DMS79 (cell line): ENCODE measurements at regions not wholly inside any gene's neighbourhood (a gene's known extent, or its start where the extent isn't known, plus 50 kb on each side); places are given as distances from the start of the nearest gene placed in this dataset.
"Not testable (repeated sequence)": the region's sequence is repeated elsewhere in the genome, so short reads cannot be mapped to it uniquely, and the experiment has no call there.

Experiments used
- DNase-seq: peaks from one replicate; lab custom pipeline; 2025; lab: John Stamatoyannopoulos, UW

- DNase-seq: no peak
These were observed 716.9 kb downstream of the ZBBX start for GRCh38 chr3:166663194-166663593.

GRCh38 chr3:166661621-166662020 lies 718.5 kb downstream of the ZBBX start:
- DNase-seq: no peak

GRCh38 chr3:166660962-166661361 lies 719.1 kb downstream of the ZBBX start:
- no peak for DNase-seq

GRCh38 chr3:166637984-166638530 lies 742.0 kb downstream of the ZBBX start:
- DNase-seq: no peak

DNA sequence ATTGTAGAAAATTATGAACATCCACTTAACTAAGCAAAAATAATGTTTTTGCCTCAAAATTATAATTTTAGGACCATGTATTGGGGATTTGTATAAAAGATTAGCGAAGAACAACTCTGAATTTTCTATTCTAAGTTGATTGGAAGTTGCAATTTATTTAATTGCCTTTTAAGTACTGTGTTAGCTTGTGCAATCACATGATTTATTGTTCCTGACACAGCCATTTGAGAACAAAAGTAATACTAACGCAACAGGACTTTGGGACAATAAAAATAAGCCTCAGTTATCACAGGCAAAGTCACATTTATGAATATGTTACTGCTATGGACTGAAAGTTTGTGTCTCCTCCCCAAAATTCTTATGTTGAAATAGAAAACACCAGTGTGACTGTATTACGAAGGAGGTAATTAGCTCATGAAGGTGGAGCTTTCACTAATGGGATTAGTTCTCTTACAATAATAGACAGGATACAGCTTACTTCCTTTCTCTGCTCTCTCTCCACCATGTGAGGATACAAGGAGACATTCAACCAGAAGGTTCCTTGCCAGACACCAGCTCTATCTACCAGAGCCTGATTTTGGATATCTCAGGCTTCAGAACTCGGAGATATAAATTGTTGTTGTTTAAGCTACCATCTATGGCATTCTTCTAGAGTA lies 745.9 kb downstream of the ZBBX start:
- DNase-seq: no peak

- no peak for DNase-seq
These were observed 749.9 kb downstream of the ZBBX start for GRCh38 chr3:166630190-166630589.

DNA sequence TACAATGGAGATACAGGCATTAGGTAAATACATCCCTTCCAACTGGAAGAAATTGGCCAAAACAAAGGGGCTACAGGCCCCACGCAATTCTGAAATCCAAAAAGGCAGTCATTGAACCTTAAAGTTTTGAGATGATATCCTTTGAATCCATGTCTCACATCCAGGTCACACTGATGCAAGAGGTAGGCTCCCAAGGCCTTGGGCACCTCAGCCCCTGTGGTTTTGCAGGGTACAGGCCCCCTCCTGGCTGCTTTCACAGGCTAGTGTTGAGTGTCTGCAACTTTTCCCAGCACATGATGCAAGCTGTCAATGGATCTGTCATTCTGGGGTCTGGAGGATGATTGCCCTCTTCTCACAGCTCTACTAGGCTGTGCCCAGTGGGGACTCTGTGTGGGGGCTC lies 766.7 kb downstream of the ZBBX start:
- DNase-seq: no peak

- not testable (repeated sequence) for DNase-seq
These were observed 767.3 kb downstream of the ZBBX start for GRCh38 chr3:166612761-166613160.

DNA sequence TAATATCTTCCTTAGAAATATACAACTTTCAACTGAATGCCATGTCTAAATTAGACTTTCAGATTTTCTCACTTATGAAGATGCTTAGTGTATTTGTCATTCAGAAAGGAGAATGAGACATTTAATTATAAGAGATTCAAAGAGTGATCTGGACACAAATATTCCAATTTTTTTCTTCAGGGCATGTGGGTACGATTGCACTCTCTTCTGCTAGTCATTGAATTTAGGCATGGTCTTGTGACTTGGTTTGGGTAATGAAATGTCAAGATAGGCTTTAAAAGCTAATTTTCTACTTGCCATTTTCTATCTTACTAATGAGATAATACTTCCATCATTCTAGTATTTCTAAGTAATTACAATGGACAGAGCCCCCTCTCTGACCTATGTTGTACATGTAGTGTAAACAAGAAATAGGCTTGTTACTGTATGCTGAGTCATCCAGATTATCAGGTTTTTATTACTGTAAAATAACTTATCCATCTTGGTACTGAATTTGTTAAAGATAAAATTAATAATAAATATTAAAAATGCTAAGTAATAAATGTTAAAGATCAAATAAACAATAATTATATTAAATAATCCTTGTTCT lies 770.8 kb upstream of the BCHE start:
- no peak for DNase-seq

DNA sequence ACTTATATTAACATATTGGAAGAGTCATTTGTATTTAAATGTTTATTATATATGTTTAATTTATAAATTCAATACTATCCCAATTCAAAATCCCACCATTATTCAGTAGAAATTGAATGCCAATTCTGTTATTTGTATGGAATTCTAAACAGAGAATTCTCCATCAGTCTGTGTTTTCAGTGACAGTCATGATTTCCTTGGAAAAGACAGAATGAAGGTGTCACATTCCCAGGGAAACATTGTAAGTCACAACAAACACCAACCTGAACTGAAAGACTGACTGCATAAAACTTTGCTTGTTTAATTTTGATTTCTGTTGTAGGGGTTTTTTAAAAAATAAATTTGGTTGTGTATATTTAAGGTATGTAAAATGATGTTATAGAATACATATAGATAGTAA lies 769.8 kb upstream of the BCHE start:
- DNase-seq: no peak

GRCh38 chr3:166593776-166594175 lies 756.6 kb upstream of the BCHE start:
- DNase-seq: no peak

- no peak for DNase-seq
These were observed 745.0 kb upstream of the BCHE start for GRCh38 chr3:166582236-166582635.

DNA sequence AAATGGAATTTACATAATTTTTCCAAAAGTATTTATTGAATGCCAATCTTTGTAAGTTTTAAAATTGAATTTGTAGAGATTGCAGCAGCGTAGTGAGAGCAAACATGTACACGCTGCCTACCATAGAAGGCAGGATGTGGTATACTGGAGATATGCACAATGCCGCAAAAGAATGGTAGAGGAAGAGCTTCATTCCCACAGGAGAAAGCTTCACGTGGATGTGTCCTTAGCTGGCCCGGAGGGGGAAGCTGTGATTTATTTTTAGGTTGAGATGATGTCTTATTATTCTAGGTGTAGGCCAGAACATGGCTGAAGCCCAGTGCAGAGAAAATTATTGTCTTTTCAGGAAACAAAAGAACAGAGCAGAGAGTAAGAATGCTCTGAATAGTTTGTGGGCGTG lies 743.3 kb upstream of the BCHE start:
- no peak for DNase-seq

DNA sequence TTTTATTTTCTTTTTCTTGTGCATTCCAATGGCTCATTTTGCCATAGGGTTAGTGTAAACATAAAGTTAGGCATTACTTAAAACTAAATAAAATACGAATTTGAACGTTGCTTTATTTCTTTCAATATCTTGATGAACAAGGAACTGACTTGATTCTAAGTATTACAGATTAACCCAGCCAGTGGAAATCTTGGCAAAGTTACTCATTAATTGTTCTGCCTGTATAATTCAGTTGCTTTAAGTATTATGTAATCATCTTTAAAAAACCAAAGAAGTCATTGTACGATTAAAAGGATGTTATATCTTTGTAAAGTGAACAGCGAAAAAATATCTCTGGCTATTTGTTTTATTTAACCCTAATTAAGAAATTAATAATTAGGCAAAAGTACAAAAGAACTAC lies 737.9 kb upstream of the BCHE start:
- DNase-seq: no peak

DNA sequence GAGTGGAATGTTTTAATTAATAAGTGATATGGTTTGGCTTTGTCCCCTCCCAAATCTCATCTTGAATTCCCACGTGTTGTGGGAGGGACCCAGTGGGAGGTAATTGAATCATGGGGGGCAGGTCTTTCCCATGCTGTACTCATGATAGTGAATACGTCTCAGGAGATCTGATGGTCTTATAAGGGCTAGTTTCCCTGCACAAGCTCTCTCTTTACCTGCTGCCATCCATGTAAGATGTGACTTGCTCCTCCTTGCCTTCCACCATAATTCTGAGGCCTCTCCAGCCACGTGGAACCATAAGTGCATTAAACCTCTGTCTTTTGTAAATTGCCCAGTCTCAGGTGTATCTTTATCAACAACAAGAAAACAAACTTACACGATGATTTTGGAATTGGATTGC lies 734.5 kb upstream of the BCHE start:
- DNase-seq: not testable (repeated sequence)

DNA sequence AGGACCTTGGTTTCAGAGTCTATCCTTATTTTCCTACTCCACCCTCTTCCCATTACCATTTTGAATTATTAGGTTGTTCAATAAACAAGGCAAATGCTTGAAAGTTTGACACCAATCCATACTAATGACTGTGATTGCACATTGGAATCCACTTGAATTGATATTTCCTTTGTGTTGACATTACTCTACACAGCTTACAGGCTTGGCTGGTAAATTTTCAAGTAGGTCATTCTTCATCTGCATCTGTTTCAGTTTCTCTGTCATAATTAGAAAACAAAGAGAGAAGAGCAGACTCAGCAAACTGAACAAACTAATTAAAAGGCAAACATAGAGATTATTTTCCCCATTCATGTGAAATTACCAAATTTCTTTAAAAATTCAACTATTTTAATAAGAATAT lies 732.9 kb upstream of the BCHE start:
- no peak for DNase-seq

DNA sequence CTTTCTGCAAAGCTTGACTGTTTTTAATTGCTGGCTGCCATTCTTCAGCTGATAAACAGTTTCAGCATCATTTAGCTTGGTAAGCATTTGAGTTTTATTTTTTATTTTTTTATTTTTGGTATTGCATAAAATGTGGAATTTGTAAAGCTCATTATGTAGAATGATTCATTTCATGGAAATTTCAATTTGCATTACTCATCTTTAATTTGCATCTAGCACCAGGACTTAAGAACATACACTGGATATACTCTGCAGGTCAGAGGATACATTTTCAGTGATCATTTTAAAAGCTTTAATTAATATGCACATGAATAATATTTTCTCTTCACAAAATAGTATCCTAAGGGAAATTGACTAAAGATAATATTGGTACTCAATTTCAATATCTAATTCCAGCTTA lies 732.4 kb upstream of the BCHE start:
- DNase-seq: no peak

- no peak for DNase-seq
These were observed 723.0 kb upstream of the BCHE start for GRCh38 chr3:166560253-166560652.

GRCh38 chr3:166556955-166557354 lies 719.7 kb upstream of the BCHE start:
- DNase-seq: no peak

DNA sequence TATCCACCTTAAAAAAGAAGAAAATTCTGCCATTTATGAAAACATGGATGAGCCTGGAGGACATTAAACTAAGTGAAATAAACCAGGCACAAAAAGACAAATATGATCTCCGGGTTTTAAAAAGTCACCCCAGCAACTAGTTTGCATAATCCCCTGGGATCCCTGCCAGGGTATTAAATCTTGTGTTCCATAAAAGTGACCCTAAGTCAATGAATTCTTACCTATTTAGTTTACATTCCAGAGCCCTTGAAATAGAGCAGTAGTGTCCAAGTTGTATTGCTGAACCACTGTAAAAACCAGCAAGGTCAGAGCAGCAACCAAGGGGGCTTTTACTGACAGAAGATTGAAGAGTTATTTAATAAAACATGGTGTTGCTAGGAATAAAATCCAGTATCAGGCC lies 716.8 kb upstream of the BCHE start:
- no peak for DNase-seq

GRCh38 chr3:166533740-166534139 lies 696.5 kb upstream of the BCHE start:
- DNase-seq: no peak

GRCh38 chr3:166531730-166532129 lies 694.5 kb upstream of the BCHE start:
- DNase-seq: no peak

DNA sequence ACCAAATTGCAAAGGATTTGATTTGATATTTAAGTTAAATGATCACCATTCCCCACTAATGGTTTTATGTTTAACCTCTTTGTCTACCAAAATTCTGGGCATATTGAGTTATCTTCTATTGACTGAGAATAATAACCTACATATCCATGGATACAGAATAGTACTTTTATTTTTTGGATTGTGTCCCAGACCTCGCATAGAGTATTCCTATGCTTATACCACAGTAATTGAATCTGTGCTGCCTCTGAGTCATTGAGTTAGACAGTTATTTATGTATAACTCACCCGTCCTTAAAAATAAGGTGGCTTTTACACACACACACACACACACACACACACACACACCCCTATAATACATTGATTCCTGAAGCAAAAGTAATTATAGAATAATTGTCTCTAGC lies 690.1 kb upstream of the BCHE start:
- no peak for DNase-seq

DNA sequence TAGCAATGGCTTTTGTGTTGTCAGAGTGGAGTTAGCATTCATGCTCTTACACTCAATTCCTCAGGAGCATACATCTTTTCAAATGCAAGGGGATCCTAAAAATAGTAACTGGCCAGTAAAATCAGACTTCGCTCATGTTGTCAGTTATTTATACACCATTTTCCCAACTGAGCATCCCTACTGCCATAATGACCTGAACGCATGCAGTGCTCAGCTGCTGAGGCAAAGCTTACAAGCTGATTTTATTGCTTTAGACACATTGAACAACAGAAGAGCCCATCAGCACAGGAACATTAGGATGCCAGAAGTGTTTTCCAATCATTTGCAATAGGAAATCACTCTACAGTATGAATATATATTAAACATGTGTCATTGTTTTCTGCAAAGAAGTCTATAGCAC lies 689.7 kb upstream of the BCHE start:
- DNase-seq: no peak
